Stimulated activated CD8-positive, alpha-beta memory T cell treated with anti-CD3 and anti-CD28 coated beads, Interleukin-4, amount 100 ng/mL, for 1 hour (primary cell): ENCODE measurements at regions not wholly inside any gene's neighbourhood (a gene's known extent, or its start where the extent isn't known, plus 50 kb on each side); places are given as distances from the start of the nearest gene placed in this dataset.

Experiments used
- DNase-seq, 2 donors: peaks; one replicate each; pipeline ENCODE4 v3.0.0-alpha.2; 2020; ENCODE audit warnings: low read depth in 2 of 2, low spot score in 1 of 2

GRCh38 chr13:95352486-95352885 lies 51.2 kb upstream of the ABCC4 start:
- DNase-seq, result no peak

GRCh38 chr13:95354156-95354555 lies 52.9 kb upstream of the ABCC4 start:
- DNase-seq, result no peak

- DNase-seq, result no peak
Observed at GRCh38 chr13:95354680-95355487, 53.6 kb upstream of the ABCC4 start.

GRCh38 chr13:95355494-95355893 lies 54.2 kb upstream of the ABCC4 start:
- DNase-seq, result no peak

- DNase-seq, result no peak
Observed at GRCh38 chr13:95356916-95357315, 55.7 kb upstream of the ABCC4 start.

- DNase-seq, result no peak
Observed at GRCh38 chr13:95357875-95358274, 56.6 kb upstream of the ABCC4 start.

GRCh38 chr13:95360052-95360451 lies 58.8 kb upstream of the ABCC4 start:
- no peak for DNase-seq

GRCh38 chr13:95360464-95361097 lies 59.3 kb upstream of the ABCC4 start:
- no peak for DNase-seq

GRCh38 chr13:95361686-95362085 lies 60.4 kb upstream of the ABCC4 start:
- no peak for DNase-seq

- DNase-seq, result no peak
Observed at GRCh38 chr13:95362666-95363065, 61.4 kb upstream of the ABCC4 start.

GRCh38 chr13:95367309-95367843 lies 66.1 kb upstream of the ABCC4 start:
- no peak for DNase-seq

GRCh38 chr13:95368998-95369397 lies 67.7 kb upstream of the ABCC4 start:
- no peak for DNase-seq

GRCh38 chr13:95375706-95376105 lies 74.5 kb upstream of the ABCC4 start:
- DNase-seq, result no peak

- DNase-seq, result no peak
Observed at GRCh38 chr13:95378603-95379002, 77.4 kb upstream of the ABCC4 start.

GRCh38 chr13:95380468-95381211 lies 79.4 kb upstream of the ABCC4 start:
- peak; percentile 11 to 38 for DNase-seq

- no peak for DNase-seq
Observed at GRCh38 chr13:95381212-95381527, 79.9 kb upstream of the ABCC4 start.

GRCh38 chr13:95382411-95382810 lies 81.2 kb upstream of the ABCC4 start:
- DNase-seq, result no peak

GRCh38 chr13:95382916-95383315 lies 81.7 kb upstream of the ABCC4 start:
- no peak for DNase-seq

GRCh38 chr13:95385373-95385772 lies 84.1 kb upstream of the ABCC4 start:
- DNase-seq, result no peak

- DNase-seq, result no peak
Observed at GRCh38 chr13:95385798-95386197, 84.5 kb upstream of the ABCC4 start.

GRCh38 chr13:95386370-95386769 lies 85.1 kb upstream of the ABCC4 start:
- no peak for DNase-seq

- no peak for DNase-seq
Observed at GRCh38 chr13:95387733-95388207, 86.5 kb upstream of the ABCC4 start.
